Mesothelial cell of epicardium (in vitro differentiated cells): ENCODE measurements at regions not wholly inside any gene's neighbourhood (a gene's known extent, or its start where the extent isn't known, plus 50 kb on each side); places are given as distances from the start of the nearest gene placed in this dataset.

ENCODE experiments used
- DNase-seq, 2 experiments: peaks; one replicate each; pipeline ENCODE4 v3.0.0; 2021; ENCODE audit warnings: low spot score in 2 of 2; ENCODE audit not compliant: unreplicated experiment in 2 of 2
- H3K27ac Mint-ChIP-seq: 2 replicates; pipeline ENCODE4 v1.8.0; 2021; ENCODE audit warnings: mixed read lengths
- H3K27me3 Mint-ChIP-seq: 2 replicates; pipeline ENCODE4 v1.8.0; 2021; ENCODE audit warnings: low read depth, mixed read lengths
- H3K36me3 Mint-ChIP-seq: 2 replicates; pipeline ENCODE4 v1.8.0; 2021; ENCODE audit warnings: mixed read lengths
- H3K4me1 Mint-ChIP-seq: 2 replicates; pipeline ENCODE4 v1.8.0; 2021; ENCODE audit warnings: mixed read lengths
- H3K4me3 Mint-ChIP-seq: 2 replicates; pipeline ENCODE4 v1.8.0; 2021; ENCODE audit warnings: mild to moderate bottlenecking, moderate library complexity, mixed read lengths
- H3K9me3 Mint-ChIP-seq: 2 replicates; pipeline ENCODE4 v1.8.0; 2021; ENCODE audit warnings: mixed read lengths
- TF ChIP-seq, protein P1 (sequence below): fragments of 200-600 bp; sonication (generic); IDR thresholded peaks from one replicate; pipeline ENCODE4 v1.5.0; 2021; ENCODE audit warnings: antibody characterized with exemption; ENCODE audit not compliant: unreplicated experiment

- no peak overlapping the region for H3K27ac Mint-ChIP-seq
- no peaks in the 10 kb centered on the region for H3K36me3 Mint-ChIP-seq
- DNase-seq = no peak
- H3K9me3 Mint-ChIP-seq = no peaks in the 10 kb centered on the region
- H3K27me3 Mint-ChIP-seq = no peaks in the 10 kb centered on the region
- peaks cover 24% of the 10 kb centered on the region for H3K4me1 Mint-ChIP-seq
- TF ChIP-seq, protein P1, sequence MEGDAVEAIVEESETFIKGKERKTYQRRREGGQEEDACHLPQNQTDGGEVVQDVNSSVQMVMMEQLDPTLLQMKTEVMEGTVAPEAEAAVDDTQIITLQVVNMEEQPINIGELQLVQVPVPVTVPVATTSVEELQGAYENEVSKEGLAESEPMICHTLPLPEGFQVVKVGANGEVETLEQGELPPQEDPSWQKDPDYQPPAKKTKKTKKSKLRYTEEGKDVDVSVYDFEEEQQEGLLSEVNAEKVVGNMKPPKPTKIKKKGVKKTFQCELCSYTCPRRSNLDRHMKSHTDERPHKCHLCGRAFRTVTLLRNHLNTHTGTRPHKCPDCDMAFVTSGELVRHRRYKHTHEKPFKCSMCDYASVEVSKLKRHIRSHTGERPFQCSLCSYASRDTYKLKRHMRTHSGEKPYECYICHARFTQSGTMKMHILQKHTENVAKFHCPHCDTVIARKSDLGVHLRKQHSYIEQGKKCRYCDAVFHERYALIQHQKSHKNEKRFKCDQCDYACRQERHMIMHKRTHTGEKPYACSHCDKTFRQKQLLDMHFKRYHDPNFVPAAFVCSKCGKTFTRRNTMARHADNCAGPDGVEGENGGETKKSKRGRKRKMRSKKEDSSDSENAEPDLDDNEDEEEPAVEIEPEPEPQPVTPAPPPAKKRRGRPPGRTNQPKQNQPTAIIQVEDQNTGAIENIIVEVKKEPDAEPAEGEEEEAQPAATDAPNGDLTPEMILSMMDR = no peak
- no peak overlapping the region for H3K4me3 Mint-ChIP-seq
Measured at GRCh38 chr14:86513564-86513963, 983.6 kb downstream of the FLRT2 start.

- H3K27ac Mint-ChIP-seq = no peak overlapping the region
- no peaks in the 10 kb centered on the region for H3K36me3 Mint-ChIP-seq
- no peak overlapping the region for H3K4me3 Mint-ChIP-seq
Measured at GRCh38 chr14:86513056-86513455, 983.1 kb downstream of the FLRT2 start.

GRCh38 chr14:86510491-86510890, 980.5 kb downstream of the FLRT2 start:
- Mint-ChIP-seq H3K27ac (peak overlapping the region; percentile 94), H3K9me3 (no peaks in the 10 kb centered on the region), H3K27me3 (no peaks in the 10 kb centered on the region), H3K36me3 (no peaks in the 10 kb centered on the region), H3K4me3 (peak overlapping the region; percentile 5), H3K4me1 (peaks cover 19% of the 10 kb centered on the region)
- TF ChIP-seq, protein P1 = no peak
- no peak for DNase-seq

More at GRCh38 chr14:86513056-86513455, 983.1 kb downstream of the FLRT2 start:
- no peak for DNase-seq
- TF ChIP-seq, protein P1 = no peak
- peaks cover 20% of the 10 kb centered on the region for H3K4me1 Mint-ChIP-seq
- no peaks in the 10 kb centered on the region for H3K27me3 Mint-ChIP-seq
- no peaks in the 10 kb centered on the region for H3K9me3 Mint-ChIP-seq

DNA sequence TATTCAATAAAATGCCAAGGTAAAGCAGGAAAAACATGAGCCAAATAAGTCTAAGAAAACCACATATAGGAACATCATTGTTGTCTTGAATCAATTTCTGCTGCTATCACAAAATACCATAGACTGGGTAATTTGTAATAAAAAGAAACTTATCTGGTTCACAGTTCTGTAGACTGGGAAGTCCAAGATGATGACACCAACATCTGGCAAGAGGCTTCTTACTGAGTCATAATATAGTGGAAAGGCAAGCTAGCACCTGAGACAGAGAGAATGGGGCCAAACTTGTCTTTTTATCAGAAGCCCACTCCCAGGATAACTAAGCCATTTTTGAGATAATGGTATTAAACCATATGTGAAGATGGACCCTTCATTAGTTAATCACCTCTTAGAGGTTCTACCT, 975.9 kb downstream of the FLRT2 start:
- no peaks in the 10 kb centered on the region for H3K9me3 Mint-ChIP-seq
- DNase-seq = no peak
- no peak overlapping the region for H3K4me3 Mint-ChIP-seq
- H3K27me3 Mint-ChIP-seq = no peaks in the 10 kb centered on the region
- H3K27ac Mint-ChIP-seq = no peak overlapping the region
- TF ChIP-seq, protein P1 = no peak
- peaks cover 12% of the 10 kb centered on the region for H3K4me1 Mint-ChIP-seq
- no peaks in the 10 kb centered on the region for H3K36me3 Mint-ChIP-seq

DNA sequence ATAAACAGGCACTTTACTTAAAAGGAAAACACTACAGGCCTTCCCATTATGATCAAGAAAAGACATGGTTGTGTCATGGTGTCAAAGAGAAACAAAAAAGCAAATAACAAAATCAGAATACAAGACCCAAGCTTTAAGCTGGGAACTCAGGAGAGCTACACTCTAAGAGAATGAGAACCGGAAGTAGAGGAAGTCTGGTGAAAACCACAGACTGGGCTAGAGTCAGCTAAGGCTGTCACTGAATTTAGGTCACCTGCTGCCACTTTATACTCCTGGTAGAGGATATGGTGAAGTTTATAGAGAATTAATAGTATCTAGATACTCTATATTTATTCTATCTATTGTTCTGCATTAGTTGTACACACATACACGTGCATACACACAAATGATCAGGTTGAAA, 971.7 kb downstream of the FLRT2 start:
- TF ChIP-seq, protein P1 = no peak
- Mint-ChIP-seq H3K36me3 (peaks cover 2% of the 10 kb centered on the region), H3K9me3 (peaks cover 8% of the 10 kb centered on the region), H3K27me3 (no peaks in the 10 kb centered on the region), H3K4me1 (no peaks in the 10 kb centered on the region), H3K27ac (no peak overlapping the region), H3K4me3 (no peak overlapping the region)
- DNase-seq = no peak

DNA sequence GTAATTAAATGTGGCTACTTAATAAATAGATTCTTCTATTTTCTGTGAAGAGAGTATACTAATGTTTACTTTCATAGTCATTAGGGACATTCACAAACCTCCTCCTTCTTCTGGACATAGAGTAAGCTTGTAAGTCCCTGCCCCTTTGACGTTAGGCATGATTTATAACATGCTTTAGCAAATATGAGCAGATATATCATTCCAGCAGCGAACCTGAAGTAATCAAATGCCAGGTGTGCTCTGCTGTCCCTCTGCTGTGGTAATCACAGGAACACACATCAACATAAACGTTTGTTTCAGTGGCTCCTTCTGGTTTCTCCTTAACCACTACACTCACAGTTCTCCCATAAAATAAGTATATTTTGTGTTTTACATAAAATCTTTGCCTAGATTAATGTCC, 961.8 kb downstream of the FLRT2 start:
- DNase-seq = no peak
- Mint-ChIP-seq H3K27me3 (no peaks in the 10 kb centered on the region), H3K4me3 (no peak overlapping the region), H3K36me3 (peaks cover 4% of the 10 kb centered on the region), H3K27ac (no peak overlapping the region), H3K9me3 (peaks cover 5% of the 10 kb centered on the region), H3K4me1 (no peaks in the 10 kb centered on the region)
- TF ChIP-seq, protein P1 = no peak
